ENCODE measurements at regions not wholly inside any gene's neighbourhood (a gene's known extent, or its start where the extent isn't known, plus 50 kb on each side); places are given as distances from the start of the nearest gene placed in this dataset.

DNA sequence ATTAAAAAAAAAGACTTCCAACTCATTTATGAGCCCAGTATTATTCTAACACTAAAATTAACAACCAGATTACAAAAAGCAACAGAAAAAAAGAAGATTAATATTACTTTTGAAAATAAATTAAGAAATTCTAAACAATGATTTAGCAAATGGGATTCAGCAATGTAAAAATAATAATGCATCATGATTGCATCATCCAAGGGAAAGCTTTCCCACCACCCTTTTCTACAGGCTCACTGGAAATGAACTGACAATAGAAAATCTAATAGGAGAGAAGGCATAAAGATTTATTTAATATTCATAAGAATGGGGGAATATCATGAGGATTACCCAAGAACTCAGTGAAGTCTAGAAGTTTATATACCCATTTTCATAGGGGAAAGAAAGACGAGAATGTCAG, 1671.9 kb downstream of the NCAM2 start:
- Histone ChIP-seq H3K27ac (ENCODE audit: insufficient read depth, low read length, poor library complexity, severe bottlenecking) (no peak overlapping the region), H3K9me3 (ENCODE audit: control insufficient read depth, low read length) (no peaks in the 10 kb centered on the region), H3K4me1 (ENCODE audit: control insufficient read depth, insufficient read depth, low read length, poor library complexity, severe bottlenecking) (no peaks in the 10 kb centered on the region), H3K36me3 (ENCODE audit: control insufficient read depth, insufficient read depth, low read length) (no peaks in the 10 kb centered on the region), H3K27me3 (replicated peaks; ENCODE audit: control insufficient read depth, insufficient read depth, low read length, poor library complexity, severe bottlenecking) (no peaks in the 10 kb centered on the region), H3K4me3 (ENCODE audit: insufficient read depth, low read depth, low read length, poor library complexity, severe bottlenecking) (no peak overlapping the region)
- no peak for DNase-seq

DNA sequence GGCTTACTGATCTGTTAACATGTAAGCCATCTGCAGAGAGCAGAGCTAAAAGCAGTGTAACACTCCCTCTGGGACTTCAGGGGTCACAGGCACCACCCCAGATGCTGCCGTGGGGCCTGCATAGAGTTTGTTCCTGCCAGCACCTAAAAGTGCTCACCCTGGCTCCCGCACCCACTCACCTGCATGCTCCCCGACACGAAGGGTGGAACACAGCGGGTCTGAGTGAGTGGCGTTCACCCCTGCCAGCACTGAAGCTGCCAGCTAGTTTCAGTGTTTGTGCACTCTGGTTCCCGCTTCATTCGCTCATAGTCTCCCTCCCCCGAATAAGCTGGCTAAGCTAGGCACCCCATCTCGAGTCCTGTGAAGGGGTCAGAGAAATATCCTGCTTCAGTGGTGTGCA, 1681.0 kb downstream of the NCAM2 start:
- Histone ChIP-seq H3K4me3 (ENCODE audit: insufficient read depth, low read depth, low read length, poor library complexity, severe bottlenecking) (no peak overlapping the region), H3K36me3 (ENCODE audit: control insufficient read depth, insufficient read depth, low read length) (no peaks in the 10 kb centered on the region), H3K4me1 (ENCODE audit: control insufficient read depth, insufficient read depth, low read length, poor library complexity, severe bottlenecking) (no peaks in the 10 kb centered on the region), H3K27me3 (replicated peaks; ENCODE audit: control insufficient read depth, insufficient read depth, low read length, poor library complexity, severe bottlenecking) (no peaks in the 10 kb centered on the region), H3K9me3 (ENCODE audit: control insufficient read depth, low read length) (no peaks in the 10 kb centered on the region), H3K27ac (ENCODE audit: insufficient read depth, low read length, poor library complexity, severe bottlenecking) (no peak overlapping the region)
- no peak for DNase-seq

DNA sequence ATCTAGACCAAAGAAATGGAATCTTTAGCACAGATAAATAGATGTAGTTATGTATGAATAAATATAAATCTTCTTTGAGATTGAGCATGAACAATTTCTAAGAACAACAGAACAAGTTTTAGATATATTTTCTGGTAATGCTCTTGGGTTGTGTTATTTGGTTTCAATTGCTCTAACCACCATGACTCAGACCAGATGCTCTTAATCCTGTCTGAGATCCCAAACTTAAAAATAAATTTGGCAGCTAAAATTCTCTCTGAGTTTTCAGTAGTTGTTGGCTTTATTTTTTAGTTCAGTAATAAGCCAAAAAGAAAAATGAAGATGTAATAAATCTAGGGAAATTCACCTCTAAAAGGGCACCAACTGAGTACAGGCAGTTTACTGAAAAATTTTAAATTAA, 1693.4 kb downstream of the NCAM2 start:
- no peaks in the 10 kb centered on the region for H3K4me1 ChIP-seq (ENCODE audit: control insufficient read depth, insufficient read depth, low read length, poor library complexity, severe bottlenecking)
- DNase-seq = no peak
- H3K27ac ChIP-seq (ENCODE audit: insufficient read depth, low read length, poor library complexity, severe bottlenecking) = no peak overlapping the region
- no peaks in the 10 kb centered on the region for H3K9me3 ChIP-seq (ENCODE audit: control insufficient read depth, low read length)
- H3K4me3 ChIP-seq (ENCODE audit: insufficient read depth, low read depth, low read length, poor library complexity, severe bottlenecking) = no peak overlapping the region
- H3K27me3 ChIP-seq (replicated peaks; ENCODE audit: control insufficient read depth, insufficient read depth, low read length, poor library complexity, severe bottlenecking) = no peaks in the 10 kb centered on the region
- H3K36me3 ChIP-seq (ENCODE audit: control insufficient read depth, insufficient read depth, low read length) = no peaks in the 10 kb centered on the region

DNA sequence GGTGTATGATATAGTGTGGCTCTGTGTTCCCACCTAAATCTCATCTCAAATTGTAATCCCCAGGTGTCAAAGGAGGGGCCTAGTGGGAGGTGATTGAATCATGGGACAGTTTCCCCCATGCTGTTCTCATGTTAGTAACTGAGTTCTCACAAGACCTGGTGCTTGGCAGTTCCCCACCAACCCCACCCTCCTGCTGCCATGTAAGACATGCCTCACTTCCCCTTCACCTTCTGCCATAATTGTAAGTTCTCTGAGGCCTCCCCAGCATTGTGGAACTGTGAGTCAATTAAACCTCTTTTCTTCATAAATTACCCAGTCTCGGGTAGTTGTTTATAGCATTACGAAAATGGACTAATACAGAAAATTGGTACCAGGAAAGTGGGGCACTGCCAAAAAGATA, 1705.3 kb downstream of the NCAM2 start:
- no peak overlapping the region for H3K4me3 ChIP-seq (ENCODE audit: insufficient read depth, low read depth, low read length, poor library complexity, severe bottlenecking)
- no peaks in the 10 kb centered on the region for H3K9me3 ChIP-seq (ENCODE audit: control insufficient read depth, low read length)
- no peaks in the 10 kb centered on the region for H3K4me1 ChIP-seq (ENCODE audit: control insufficient read depth, insufficient read depth, low read length, poor library complexity, severe bottlenecking)
- no peak for DNase-seq
- H3K36me3 ChIP-seq (ENCODE audit: control insufficient read depth, insufficient read depth, low read length) = no peaks in the 10 kb centered on the region
- H3K27ac ChIP-seq (ENCODE audit: insufficient read depth, low read length, poor library complexity, severe bottlenecking) = no peak overlapping the region
- no peaks in the 10 kb centered on the region for H3K27me3 ChIP-seq (replicated peaks; ENCODE audit: control insufficient read depth, insufficient read depth, low read length, poor library complexity, severe bottlenecking)

DNA sequence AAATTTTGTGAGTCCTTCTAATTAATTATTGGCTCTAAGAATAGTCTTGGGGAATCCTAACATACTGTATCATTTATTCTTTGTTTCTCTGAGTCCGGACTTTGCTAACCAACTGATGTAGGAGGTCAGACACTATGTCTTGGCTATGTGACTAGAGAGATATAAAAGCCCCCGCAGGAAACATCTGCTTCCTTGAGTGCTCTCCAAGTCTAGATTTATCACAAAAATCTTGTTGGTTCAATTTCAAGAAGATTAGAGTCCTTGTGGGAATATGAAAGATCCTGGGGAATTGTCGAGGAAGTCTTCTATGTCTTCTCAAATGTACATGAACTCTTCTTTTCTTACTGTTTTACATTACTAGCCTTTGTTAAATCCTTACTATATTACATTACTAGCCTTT, 1712.5 kb downstream of the NCAM2 start:
- Histone ChIP-seq H3K4me1 (ENCODE audit: control insufficient read depth, insufficient read depth, low read length, poor library complexity, severe bottlenecking) (no peaks in the 10 kb centered on the region), H3K27me3 (replicated peaks; ENCODE audit: control insufficient read depth, insufficient read depth, low read length, poor library complexity, severe bottlenecking) (no peaks in the 10 kb centered on the region), H3K4me3 (ENCODE audit: insufficient read depth, low read depth, low read length, poor library complexity, severe bottlenecking) (no peak overlapping the region), H3K9me3 (ENCODE audit: control insufficient read depth, low read length) (no peaks in the 10 kb centered on the region), H3K36me3 (ENCODE audit: control insufficient read depth, insufficient read depth, low read length) (no peaks in the 10 kb centered on the region), H3K27ac (ENCODE audit: insufficient read depth, low read length, poor library complexity, severe bottlenecking) (no peak overlapping the region)
- no peak for DNase-seq

DNA sequence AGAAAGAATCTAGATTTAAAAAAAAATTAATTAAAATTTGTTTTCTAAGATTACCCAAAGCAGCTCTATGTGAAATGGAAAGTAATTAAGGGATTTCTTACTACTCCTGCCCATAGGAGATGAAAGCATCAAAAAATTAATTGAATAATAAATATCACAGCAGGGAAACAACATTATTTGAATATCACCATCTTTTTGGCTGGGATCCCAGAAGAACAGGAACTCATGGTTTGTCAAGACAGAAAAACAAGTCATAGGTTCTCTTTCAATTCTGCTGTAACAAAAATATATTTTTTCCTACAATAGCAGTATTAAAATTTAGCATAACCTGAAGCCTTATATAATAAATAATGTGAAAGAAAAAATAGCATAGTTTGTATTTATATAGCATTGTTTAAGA, 1713.4 kb downstream of the NCAM2 start:
- Histone ChIP-seq H3K4me3 (ENCODE audit: insufficient read depth, low read depth, low read length, poor library complexity, severe bottlenecking) (no peak overlapping the region), H3K9me3 (ENCODE audit: control insufficient read depth, low read length) (no peaks in the 10 kb centered on the region), H3K36me3 (ENCODE audit: control insufficient read depth, insufficient read depth, low read length) (no peaks in the 10 kb centered on the region), H3K27ac (ENCODE audit: insufficient read depth, low read length, poor library complexity, severe bottlenecking) (no peak overlapping the region), H3K4me1 (ENCODE audit: control insufficient read depth, insufficient read depth, low read length, poor library complexity, severe bottlenecking) (no peaks in the 10 kb centered on the region), H3K27me3 (replicated peaks; ENCODE audit: control insufficient read depth, insufficient read depth, low read length, poor library complexity, severe bottlenecking) (no peaks in the 10 kb centered on the region)
- no peak for DNase-seq

DNA sequence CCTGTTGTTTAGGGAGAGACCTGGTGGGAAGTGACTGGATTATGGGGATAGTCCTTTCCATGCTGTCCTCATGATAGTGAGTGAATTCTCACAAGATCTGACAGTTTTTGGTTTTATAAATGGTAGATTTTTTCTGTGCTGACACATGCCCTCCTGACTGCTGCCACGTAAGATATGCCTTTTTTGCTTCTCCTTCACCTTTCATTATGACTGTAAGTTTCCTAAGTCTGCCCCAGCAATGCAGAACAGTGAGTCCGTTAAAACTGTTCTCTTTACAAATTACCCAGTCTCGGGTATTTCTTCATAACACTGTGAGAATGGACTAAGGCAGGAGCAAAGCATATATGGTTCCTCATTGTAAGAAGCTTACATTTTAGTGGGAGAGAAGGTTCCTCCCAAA, 1727.2 kb downstream of the NCAM2 start:
- DNase-seq = no peak
- Histone ChIP-seq H3K27me3 (replicated peaks; ENCODE audit: control insufficient read depth, insufficient read depth, low read length, poor library complexity, severe bottlenecking) (no peaks in the 10 kb centered on the region), H3K27ac (ENCODE audit: insufficient read depth, low read length, poor library complexity, severe bottlenecking) (no peak overlapping the region), H3K4me3 (ENCODE audit: insufficient read depth, low read depth, low read length, poor library complexity, severe bottlenecking) (no peak overlapping the region), H3K36me3 (ENCODE audit: control insufficient read depth, insufficient read depth, low read length) (no peaks in the 10 kb centered on the region), H3K9me3 (ENCODE audit: control insufficient read depth, low read length) (no peaks in the 10 kb centered on the region), H3K4me1 (ENCODE audit: control insufficient read depth, insufficient read depth, low read length, poor library complexity, severe bottlenecking) (no peaks in the 10 kb centered on the region)

DNA sequence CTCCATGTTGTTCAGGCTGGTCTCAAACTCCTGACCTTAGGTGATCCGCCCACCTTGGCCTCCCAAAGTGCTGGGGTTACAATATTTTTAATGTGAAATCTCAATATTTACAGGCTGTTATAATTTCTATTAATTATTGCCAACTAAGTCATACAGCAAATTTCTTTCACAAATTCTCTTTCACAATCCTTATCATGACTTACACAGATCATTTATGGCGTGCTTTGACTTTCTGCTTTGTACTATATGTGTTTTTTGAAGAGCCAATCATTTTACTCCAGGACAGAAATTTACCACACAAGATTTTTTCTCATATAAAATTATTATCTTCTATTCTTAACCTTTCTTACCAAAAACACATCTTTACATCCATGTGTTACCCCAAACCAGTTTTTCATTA, 1729.9 kb downstream of the NCAM2 start:
- no peaks in the 10 kb centered on the region for H3K9me3 ChIP-seq (ENCODE audit: control insufficient read depth, low read length)
- H3K36me3 ChIP-seq (ENCODE audit: control insufficient read depth, insufficient read depth, low read length) = no peaks in the 10 kb centered on the region
- H3K27me3 ChIP-seq (replicated peaks; ENCODE audit: control insufficient read depth, insufficient read depth, low read length, poor library complexity, severe bottlenecking) = no peaks in the 10 kb centered on the region
- no peak overlapping the region for H3K27ac ChIP-seq (ENCODE audit: insufficient read depth, low read length, poor library complexity, severe bottlenecking)
- no peaks in the 10 kb centered on the region for H3K4me1 ChIP-seq (ENCODE audit: control insufficient read depth, insufficient read depth, low read length, poor library complexity, severe bottlenecking)
- H3K4me3 ChIP-seq (ENCODE audit: insufficient read depth, low read depth, low read length, poor library complexity, severe bottlenecking) = no peak overlapping the region
- no peak for DNase-seq

DNA sequence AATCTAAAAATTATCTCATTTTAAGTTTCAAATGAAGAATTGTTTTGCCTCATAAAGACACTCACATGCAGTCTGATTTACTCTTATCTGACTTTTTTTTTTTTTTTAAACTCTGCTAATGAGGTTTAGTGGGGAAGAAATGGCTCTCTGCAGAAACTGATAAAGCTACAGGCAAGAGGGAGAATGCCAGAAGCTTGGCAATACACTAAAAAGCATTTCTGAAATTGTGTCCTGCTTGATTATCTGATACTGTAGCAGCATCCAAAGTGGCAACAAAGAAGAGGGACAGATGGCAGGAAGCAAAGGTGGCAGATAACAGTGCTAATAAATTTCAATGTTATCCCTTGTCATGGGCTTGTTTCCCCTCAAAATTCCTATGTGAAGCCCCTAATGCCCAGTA, 1744.9 kb downstream of the NCAM2 start:
- H3K27me3 ChIP-seq (replicated peaks; ENCODE audit: control insufficient read depth, insufficient read depth, low read length, poor library complexity, severe bottlenecking) = no peaks in the 10 kb centered on the region
- no peak for DNase-seq
- H3K9me3 ChIP-seq (ENCODE audit: control insufficient read depth, low read length) = no peaks in the 10 kb centered on the region
- H3K27ac ChIP-seq (ENCODE audit: insufficient read depth, low read length, poor library complexity, severe bottlenecking) = no peak overlapping the region
- no peaks in the 10 kb centered on the region for H3K36me3 ChIP-seq (ENCODE audit: control insufficient read depth, insufficient read depth, low read length)
- no peaks in the 10 kb centered on the region for H3K4me1 ChIP-seq (ENCODE audit: control insufficient read depth, insufficient read depth, low read length, poor library complexity, severe bottlenecking)
- H3K4me3 ChIP-seq (ENCODE audit: insufficient read depth, low read depth, low read length, poor library complexity, severe bottlenecking) = no peak overlapping the region

DNA sequence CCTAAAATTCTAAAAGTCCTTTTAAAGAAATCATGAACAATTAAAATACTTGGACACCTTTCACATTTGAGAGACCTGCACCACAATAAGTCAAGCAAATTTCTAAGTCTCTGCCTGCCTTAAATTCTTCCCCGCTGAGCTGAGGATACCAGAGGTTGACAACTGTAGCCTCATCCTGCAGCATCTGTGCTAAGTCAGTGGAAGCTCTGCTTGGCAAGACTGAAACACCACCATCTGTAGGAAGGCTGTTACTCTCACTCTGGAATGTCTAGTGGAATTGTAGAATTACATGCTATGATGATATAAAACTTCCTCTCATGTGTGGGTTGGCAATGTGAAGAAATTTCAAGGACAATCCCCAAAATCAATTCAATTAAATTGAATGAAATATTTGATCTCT, 1756.5 kb downstream of the NCAM2 start:
- H3K27me3 ChIP-seq (replicated peaks; ENCODE audit: control insufficient read depth, insufficient read depth, low read length, poor library complexity, severe bottlenecking) = no peaks in the 10 kb centered on the region
- no peaks in the 10 kb centered on the region for H3K4me1 ChIP-seq (ENCODE audit: control insufficient read depth, insufficient read depth, low read length, poor library complexity, severe bottlenecking)
- H3K4me3 ChIP-seq (ENCODE audit: insufficient read depth, low read depth, low read length, poor library complexity, severe bottlenecking) = no peak overlapping the region
- no peaks in the 10 kb centered on the region for H3K9me3 ChIP-seq (ENCODE audit: control insufficient read depth, low read length)
- no peak overlapping the region for H3K27ac ChIP-seq (ENCODE audit: insufficient read depth, low read length, poor library complexity, severe bottlenecking)
- H3K36me3 ChIP-seq (ENCODE audit: control insufficient read depth, insufficient read depth, low read length) = no peaks in the 10 kb centered on the region
- no peak for DNase-seq

DNA sequence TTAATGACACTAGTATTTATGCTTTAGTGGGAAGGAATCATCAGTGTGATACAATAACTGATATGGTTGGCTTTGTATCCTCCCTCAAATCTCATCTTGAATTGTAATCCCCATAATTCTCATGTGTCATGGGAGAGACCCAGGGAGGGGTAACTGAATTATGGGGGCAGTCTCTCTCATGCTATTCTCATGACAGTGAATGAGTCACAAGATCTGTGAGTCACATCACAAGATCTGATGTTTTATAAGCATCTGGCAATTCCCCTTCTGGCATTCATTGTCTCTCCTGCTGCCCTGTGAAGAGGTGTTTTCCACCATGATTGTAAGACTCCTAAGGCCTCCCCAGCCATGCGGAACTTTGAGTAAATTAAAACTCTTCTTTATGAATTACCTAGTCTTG, 1760.3 kb downstream of the NCAM2 start:
- H3K27ac ChIP-seq (ENCODE audit: insufficient read depth, low read length, poor library complexity, severe bottlenecking) = no peak overlapping the region
- no peaks in the 10 kb centered on the region for H3K36me3 ChIP-seq (ENCODE audit: control insufficient read depth, insufficient read depth, low read length)
- no peaks in the 10 kb centered on the region for H3K9me3 ChIP-seq (ENCODE audit: control insufficient read depth, low read length)
- no peak overlapping the region for H3K4me3 ChIP-seq (ENCODE audit: insufficient read depth, low read depth, low read length, poor library complexity, severe bottlenecking)
- H3K27me3 ChIP-seq (replicated peaks; ENCODE audit: control insufficient read depth, insufficient read depth, low read length, poor library complexity, severe bottlenecking) = no peaks in the 10 kb centered on the region
- no peak for DNase-seq
- no peaks in the 10 kb centered on the region for H3K4me1 ChIP-seq (ENCODE audit: control insufficient read depth, insufficient read depth, low read length, poor library complexity, severe bottlenecking)

Data from effector memory CD4-positive, alpha-beta T cell (primary cell).